ENCODE measurements at regions not wholly inside any gene's neighbourhood (a gene's known extent, or its start where the extent isn't known, plus 50 kb on each side); places are given as distances from the start of the nearest gene placed in this dataset.

DNA sequence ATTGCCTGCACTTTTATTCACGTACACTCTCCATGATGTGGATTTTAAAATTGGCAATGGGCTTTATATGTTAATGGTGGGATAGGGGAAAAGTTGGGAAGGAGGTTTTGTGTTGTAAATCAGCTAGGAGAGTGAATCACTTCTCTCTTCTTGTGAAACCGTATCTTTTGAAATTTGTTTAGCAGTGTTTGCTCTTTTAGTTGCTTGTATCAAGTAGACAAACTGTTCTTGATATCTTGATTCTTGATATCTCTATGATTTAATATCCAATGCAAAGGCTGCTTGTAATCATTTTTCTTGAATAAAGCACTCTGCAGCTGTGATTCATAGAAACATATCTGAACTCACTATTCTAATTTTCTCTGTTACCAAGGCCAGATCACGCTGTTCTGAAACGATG, 615.1 kb downstream of the CCER1 start:
- H3K4me3 ChIP-seq (replicated peaks; ENCODE audit: low read depth, low read length), result no peak overlapping the region
- DNase-seq (ENCODE audit: low read depth), result no peak
- TF ChIP-seq, protein P1, sequence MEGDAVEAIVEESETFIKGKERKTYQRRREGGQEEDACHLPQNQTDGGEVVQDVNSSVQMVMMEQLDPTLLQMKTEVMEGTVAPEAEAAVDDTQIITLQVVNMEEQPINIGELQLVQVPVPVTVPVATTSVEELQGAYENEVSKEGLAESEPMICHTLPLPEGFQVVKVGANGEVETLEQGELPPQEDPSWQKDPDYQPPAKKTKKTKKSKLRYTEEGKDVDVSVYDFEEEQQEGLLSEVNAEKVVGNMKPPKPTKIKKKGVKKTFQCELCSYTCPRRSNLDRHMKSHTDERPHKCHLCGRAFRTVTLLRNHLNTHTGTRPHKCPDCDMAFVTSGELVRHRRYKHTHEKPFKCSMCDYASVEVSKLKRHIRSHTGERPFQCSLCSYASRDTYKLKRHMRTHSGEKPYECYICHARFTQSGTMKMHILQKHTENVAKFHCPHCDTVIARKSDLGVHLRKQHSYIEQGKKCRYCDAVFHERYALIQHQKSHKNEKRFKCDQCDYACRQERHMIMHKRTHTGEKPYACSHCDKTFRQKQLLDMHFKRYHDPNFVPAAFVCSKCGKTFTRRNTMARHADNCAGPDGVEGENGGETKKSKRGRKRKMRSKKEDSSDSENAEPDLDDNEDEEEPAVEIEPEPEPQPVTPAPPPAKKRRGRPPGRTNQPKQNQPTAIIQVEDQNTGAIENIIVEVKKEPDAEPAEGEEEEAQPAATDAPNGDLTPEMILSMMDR (IDR thresholded peaks at IDR 0.05; ENCODE audit: low read length, missing control alignments), result no peak

DNA sequence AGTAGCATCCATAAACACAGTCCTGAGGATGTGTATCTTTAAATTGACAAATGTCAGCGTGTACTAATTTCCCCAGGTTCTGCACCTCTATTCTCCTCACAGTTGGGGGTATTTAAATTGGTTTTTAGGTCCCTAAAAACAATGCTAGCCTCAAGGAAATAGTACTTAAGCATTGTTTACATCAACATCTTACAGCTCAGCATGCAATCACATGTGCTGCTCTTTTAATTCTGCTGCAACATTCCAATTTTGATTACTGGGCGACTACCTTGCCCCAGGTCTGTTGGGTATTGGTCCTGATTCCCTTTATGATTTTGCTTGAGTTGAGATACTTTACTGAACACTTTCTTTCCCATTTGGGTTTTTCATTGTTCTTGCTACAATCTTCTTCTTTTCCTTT, 616.6 kb downstream of the CCER1 start:
- no peak for DNase-seq (ENCODE audit: low read depth)

DNA sequence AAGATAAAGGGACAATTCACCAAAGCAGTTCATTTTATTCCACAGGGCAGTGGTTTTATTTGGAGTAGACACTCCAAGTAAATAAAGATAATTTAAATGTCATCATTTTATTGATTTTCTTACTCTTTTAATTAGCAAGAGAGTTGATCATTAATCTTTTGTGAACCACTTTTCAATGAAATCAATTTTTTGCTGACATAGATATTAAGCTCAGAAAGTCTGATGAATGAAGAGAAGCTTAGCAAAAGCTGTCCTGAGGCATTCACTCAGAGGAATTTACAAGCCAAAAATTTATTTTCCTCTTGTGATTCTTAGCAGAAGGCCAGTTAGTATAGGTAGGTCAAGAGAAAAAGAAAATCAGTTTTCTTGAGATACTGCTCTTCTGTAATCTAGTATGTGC, 618.0 kb downstream of the CCER1 start:
- no peak for DNase-seq (ENCODE audit: low read depth)
- no peak overlapping the region for H3K4me3 ChIP-seq (replicated peaks; ENCODE audit: low read depth, low read length)
- TF ChIP-seq, protein P1 (IDR thresholded peaks at IDR 0.05; ENCODE audit: low read length, missing control alignments), result no peak

More for the DNA sequence above, 616.6 kb downstream of the CCER1 start:
- TF ChIP-seq, protein P1 (IDR thresholded peaks at IDR 0.05; ENCODE audit: low read length, missing control alignments), result no peak
- no peak overlapping the region for H3K4me3 ChIP-seq (replicated peaks; ENCODE audit: low read depth, low read length)

DNA sequence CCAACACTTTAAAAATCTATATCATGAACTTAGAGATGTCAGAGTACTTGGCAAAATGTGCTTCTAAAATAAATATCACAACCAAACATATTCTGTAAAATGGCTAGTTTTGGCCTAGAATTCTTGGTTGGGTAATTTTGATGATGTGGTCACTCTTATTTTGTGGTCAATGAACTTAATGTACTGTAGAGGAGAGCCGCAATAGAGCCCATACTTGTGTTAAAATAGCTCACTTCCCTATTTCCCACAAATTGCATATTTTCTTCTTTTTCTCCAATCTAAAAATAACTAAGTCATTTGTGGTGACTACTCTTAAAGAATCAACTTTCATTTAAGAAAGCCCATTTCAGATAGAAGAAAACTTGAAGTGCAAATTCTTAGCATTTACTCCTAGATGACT, 619.4 kb downstream of the CCER1 start:
- TF ChIP-seq, protein P1 (IDR thresholded peaks at IDR 0.05; ENCODE audit: low read length, missing control alignments), result no peak
- DNase-seq (ENCODE audit: low read depth), result no peak
- H3K4me3 ChIP-seq (replicated peaks; ENCODE audit: low read depth, low read length), result no peak overlapping the region

DNA sequence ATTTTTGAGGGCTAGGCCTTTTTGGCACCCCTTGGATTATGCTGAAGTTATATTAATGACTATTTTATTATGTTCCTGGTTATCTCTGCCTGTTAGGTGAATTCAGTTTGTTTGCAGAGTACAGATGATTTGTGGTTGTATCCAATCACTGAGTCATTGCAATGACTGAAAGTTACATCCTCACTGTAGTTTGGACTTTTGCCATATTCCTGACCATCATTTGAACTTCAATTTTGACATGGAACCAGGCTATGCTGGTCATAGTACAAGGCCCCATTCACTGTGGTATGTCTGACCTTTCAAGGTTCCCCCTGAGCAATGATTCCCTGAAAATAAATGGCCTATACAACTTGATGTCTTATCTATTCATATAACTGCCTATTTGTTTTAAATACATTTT, 621.0 kb downstream of the CCER1 start:
- TF ChIP-seq, protein P1 (IDR thresholded peaks at IDR 0.05; ENCODE audit: low read length, missing control alignments), result no peak
- peak; percentile 21 for DNase-seq (ENCODE audit: low read depth)
- H3K4me3 ChIP-seq (replicated peaks; ENCODE audit: low read depth, low read length), result no peak overlapping the region

DNA sequence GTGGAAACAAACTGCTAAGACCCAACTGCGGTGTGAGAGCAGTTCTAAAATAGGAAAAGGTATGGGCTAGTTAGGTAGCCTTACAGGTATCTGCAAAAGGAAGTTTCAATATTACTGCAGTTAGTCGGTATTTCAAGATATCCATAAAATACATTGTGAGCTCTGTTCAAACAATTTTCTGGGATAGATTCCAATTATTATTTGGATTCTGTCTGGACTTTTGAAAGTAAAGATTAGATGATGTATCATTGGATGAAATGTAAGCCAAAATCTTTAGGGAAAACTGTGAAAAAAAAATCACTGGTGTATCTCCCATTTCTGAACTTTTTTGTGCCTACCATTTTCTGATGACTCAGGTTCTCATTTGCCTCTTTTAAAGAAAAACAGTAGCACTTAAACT, 621.6 kb downstream of the CCER1 start:
- DNase-seq (ENCODE audit: low read depth), result no peak
- H3K4me3 ChIP-seq (replicated peaks; ENCODE audit: low read depth, low read length), result no peak overlapping the region
- TF ChIP-seq, protein P1 (IDR thresholded peaks at IDR 0.05; ENCODE audit: low read length, missing control alignments), result no peak

DNA sequence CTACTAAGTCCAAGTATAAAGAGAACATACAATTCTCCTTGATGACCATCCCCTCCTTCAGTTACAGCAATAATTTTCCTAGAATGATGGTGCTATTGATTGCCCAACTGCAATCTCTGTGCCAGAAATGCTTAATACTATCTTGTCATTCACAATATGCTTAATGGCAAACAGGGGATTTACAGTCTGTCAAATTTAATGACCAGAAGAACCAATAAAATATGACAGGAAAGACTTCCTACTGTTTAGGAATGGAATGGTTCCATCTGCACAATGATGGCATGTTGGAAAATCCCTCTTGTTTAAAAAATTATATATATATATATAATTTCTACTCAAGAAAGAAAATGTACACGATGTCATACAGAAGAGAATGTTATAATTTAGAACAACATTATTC, 623.2 kb downstream of the CCER1 start:
- H3K4me3 ChIP-seq (replicated peaks; ENCODE audit: low read depth, low read length), result no peak overlapping the region
- TF ChIP-seq, protein P1 (IDR thresholded peaks at IDR 0.05; ENCODE audit: low read length, missing control alignments), result no peak
- no peak for DNase-seq (ENCODE audit: low read depth)
